ENCODE measurements at regions not wholly inside any gene's neighbourhood (a gene's known extent, or its start where the extent isn't known, plus 50 kb on each side); places are given as distances from the start of the nearest gene placed in this dataset.

- DNase-seq, result no peak
These were observed 207.1 kb downstream of the UACA start for GRCh38 chr15:70556151-70556741.

- DNase-seq, result no peak
These were observed 207.6 kb downstream of the UACA start for GRCh38 chr15:70555713-70556112.

- no peak for DNase-seq
These were observed 215.4 kb downstream of the UACA start for GRCh38 chr15:70547846-70548487.

GRCh38 chr15:70545526-70545925, 217.8 kb downstream of the UACA start:
- DNase-seq, result no peak

GRCh38 chr15:70541511-70541910, 221.8 kb downstream of the UACA start:
- DNase-seq, result no peak

GRCh38 chr15:70539912-70540530, 223.3 kb downstream of the UACA start:
- DNase-seq, result no peak

- no peak for DNase-seq
These were observed 223.9 kb downstream of the UACA start for GRCh38 chr15:70539409-70539808.

- no peak for DNase-seq
These were observed 225.1 kb downstream of the UACA start for GRCh38 chr15:70538278-70538677.

- DNase-seq, result no peak
These were observed 227.4 kb downstream of the UACA start for GRCh38 chr15:70535955-70536338.

- DNase-seq, result no peak
These were observed 228.0 kb downstream of the UACA start for GRCh38 chr15:70535071-70535954.

- DNase-seq, result no peak
These were observed 229.2 kb downstream of the UACA start for GRCh38 chr15:70533931-70534742.

GRCh38 chr15:70532531-70533186, 230.7 kb downstream of the UACA start:
- no peak for DNase-seq

- no peak for DNase-seq
These were observed 231.8 kb downstream of the UACA start for GRCh38 chr15:70531576-70531975.

GRCh38 chr15:70530906-70531305, 232.5 kb downstream of the UACA start:
- DNase-seq, result no peak

GRCh38 chr15:70530503-70530902, 232.9 kb downstream of the UACA start:
- no peak for DNase-seq

- no peak for DNase-seq
These were observed 233.3 kb downstream of the UACA start for GRCh38 chr15:70530017-70530499.

GRCh38 chr15:70528816-70529215, 234.5 kb downstream of the UACA start:
- no peak for DNase-seq

GRCh38 chr15:70528270-70528706, 235.1 kb downstream of the UACA start:
- no peak for DNase-seq

- no peak for DNase-seq
These were observed 236.4 kb downstream of the UACA start for GRCh38 chr15:70526974-70527325.

- peak; percentile 37 for DNase-seq
These were observed 237.0 kb downstream of the UACA start for GRCh38 chr15:70526221-70526973.

All from muscle of arm (tissue), 1 donor.